HepG2 (cell line): ENCODE measurements at regions not wholly inside any gene's neighbourhood (a gene's known extent, or its start where the extent isn't known, plus 50 kb on each side); places are given as distances from the start of the nearest gene placed in this dataset.

Experiments used
- ATAC-seq: fragments of 200-7000 bp; cut with Tn5 transposase; 3 replicates; pipeline ENCODE4 v1.9.1; 2020; ENCODE audit warnings: mild to moderate bottlenecking, moderate library complexity
- BruUV-seq: library from RNA; stranded (reverse); fragments of 400-500 nt; replicated peaks from 2 replicates; lab custom pipeline; 2021; lab: Mats Ljungman, UMichigan
- CTCF ChIA-PET: fragments of 300-600 bp; formaldehyde crosslinking; extraction: SDS; loops from one replicate; lab custom pipeline; 2021; ENCODE audit warnings: low total read pairs, inconsistent platforms, low intra/inter-chr PET ratio; lab: Yijun Ruan, JAX
- POLR2A ChIA-PET: fragments of 350-600 bp; sonication (Branson Sonifier 250); formaldehyde crosslinking; loops from one replicate; lab custom pipeline; 2020; ENCODE audit warnings: antibody characterized with exemption, inconsistent platforms; lab: Yijun Ruan, JAX
- DNase-seq: peaks from one replicate; pipeline ENCODE4 v3.0.0-alpha.2; 2015; ENCODE audit warnings: low spot score
- FAIRE-seq: peaks from 3 replicates; lab custom pipeline; 2011; peaks lifted over from hg19 to GRCh38; lab: Jason Lieb, UNC
- H2AFZ ChIP-seq: one replicate; pipeline ENCODE4 v1.6.1; 2011; ENCODE audit warnings: low read length, inconsistent platforms
- H3K27ac ChIP-seq: fragments of 300-600 bp; 3 replicates; pipeline ENCODE4 v1.8.0; 2011; ENCODE audit warnings: mixed run types, mild to moderate bottlenecking, mixed read lengths, low read length, inconsistent platforms; ENCODE audit not compliant: insufficient read depth; ENCODE audit errors: extremely low read length
- H3K27me3 ChIP-seq, 2 experiments: fragments of 200-600 bp in 1 of 2; 2 replicates in 1 of 2; 3 replicates in 1 of 2; pipeline versions ENCODE4 v1.6.0 to v1.8.0; 2011; ENCODE audit warnings: low read length in 2 of 2, mild to moderate bottlenecking in 2 of 2, moderate library complexity in 2 of 2, inconsistent platforms in 1 of 2; ENCODE audit not compliant: insufficient read depth in 2 of 2, control insufficient read depth in 1 of 2
- H3K36me3 ChIP-seq, 2 experiments: fragments of 200-600 bp in 1 of 2; replicated peaks in 1 of 2; 2 replicates in 1 of 2; 3 replicates in 1 of 2; pipeline versions ENCODE4 v1.5.1 to v1.8.0; 2011; ENCODE audit warnings: low read length in 2 of 2, inconsistent platforms in 1 of 2; ENCODE audit not compliant: insufficient read depth in 2 of 2, control insufficient read depth in 1 of 2
- H3K4me1 ChIP-seq: 2 replicates; pipeline ENCODE4 v1.5.1; 2012; ENCODE audit warnings: low read length, inconsistent platforms; ENCODE audit not compliant: insufficient read depth
- H3K4me2 ChIP-seq: 2 replicates; pipeline ENCODE4 v1.6.0; 2011; ENCODE audit warnings: low read depth, low read length, inconsistent platforms
- H3K4me3 ChIP-seq, 3 experiments: fragments of 200-600 bp in 1 of 3; sonication (generic), shearing (Covaris generic) in 1 of 3; replicated peaks in 1 of 3; 2 replicates each; pipeline ENCODE4 v1.5.1; 2011 to 2016; ENCODE audit warnings: low read length in 3 of 3, inconsistent platforms in 2 of 3, low read depth in 2 of 3, mild to moderate bottlenecking in 2 of 3, control low read depth in 1 of 3, mixed read lengths in 1 of 3; ENCODE audit not compliant: insufficient read depth in 1 of 3
- H3K79me2 ChIP-seq: one replicate; pipeline ENCODE4 v1.6.1; 2011; ENCODE audit warnings: low read length, inconsistent platforms; ENCODE audit not compliant: insufficient read depth
- H3K9ac ChIP-seq: 2 replicates; pipeline ENCODE4 v1.6.0; 2011; ENCODE audit warnings: mild to moderate bottlenecking, low read depth, low read length, inconsistent platforms; ENCODE audit not compliant: insufficient read depth
- H3K9me3 ChIP-seq: 2 replicates; pipeline ENCODE4 v1.5.1; 2012; ENCODE audit warnings: mild to moderate bottlenecking, low read length
- H4K20me1 ChIP-seq: 2 replicates; pipeline ENCODE4 v1.6.0; 2011; ENCODE audit warnings: inconsistent platforms, mild to moderate bottlenecking, low read length, moderate library complexity; ENCODE audit not compliant: insufficient read depth
- CBX1 ChIP-seq: IDR thresholded peaks from one replicate; pipeline ENCODE4 v1.6.1; 2016; ENCODE audit warnings: antibody characterized with exemption, low read depth
- CHCHD3 ChIP-seq: sonication (generic); formaldehyde crosslinking; IDR thresholded peaks from 2 replicates; pipeline ENCODE4 v1.8.0; 2022; ENCODE audit warnings: mild to moderate bottlenecking, missing genetic modification reagents, moderate library complexity
- KLF16 ChIP-seq, 2 experiments: sonication (generic) in 1 of 2; formaldehyde crosslinking in 1 of 2; IDR thresholded peaks; 2 replicates each; pipeline versions ENCODE4 v1.6.1 to v1.8.0; 2016 to 2023; ENCODE audit warnings: missing genetic modification reagents in 2 of 2, missing compliant biosample characterization in 1 of 2
- PCBP2 ChIP-seq: fragments of 200-400 bp; formaldehyde crosslinking; optimal IDR thresholded peaks from 2 replicates; pipeline ENCODE3; 2018; ENCODE audit warnings: low read length, low read depth; ENCODE audit not compliant: poor library complexity, severe bottlenecking
- RBAK ChIP-seq: sonication (generic); formaldehyde crosslinking; IDR thresholded peaks from 2 replicates; pipeline ENCODE4 v1.5.1; 2020; ENCODE audit warnings: mild to moderate bottlenecking, missing genetic modification reagents
- SIX4 ChIP-seq: sonication (generic); formaldehyde crosslinking; IDR thresholded peaks from 2 replicates; pipeline ENCODE4 v1.4.0; 2020; ENCODE audit warnings: missing genetic modification reagents
- ZNF549 ChIP-seq: sonication (generic); formaldehyde crosslinking; IDR thresholded peaks from 2 replicates; pipeline ENCODE4 v1.5.0; 2020; ENCODE audit warnings: missing genetic modification reagents
- WGBS: methylation state at CpG from one replicate; pipeline ENCODE4 v1.1.6; 2017; ENCODE audit warnings: low lambda C conversion rate; 5-methylcytosine and 5-hydroxymethylcytosine counted together
- in situ Hi-C: cut with HindIII; loops from 2 replicates; pipeline ENCODE4 v1.10.0; 2017; ENCODE audit warnings: low pct_unique_long_range_greater_than_20kb; ENCODE audit not compliant: extremely low pct_ligation_motif_present
- intact Hi-C: fragments of 100-400 bp; cut with micrococcal nuclease; formaldehyde crosslinking; loops from one replicate; pipeline ENCODE4 v1.10.0; 2022; ENCODE audit not compliant: unreplicated experiment
- TF ChIP-seq, protein P1 (sequence below): sonication (generic); formaldehyde crosslinking; IDR thresholded peaks from 2 replicates; pipeline ENCODE4 v1.5.1; 2020; ENCODE audit warnings: mild to moderate bottlenecking, missing genetic modification reagents, moderate library complexity
- TF ChIP-seq, protein P2 (sequence below): sonication (generic); formaldehyde crosslinking; IDR thresholded peaks from 2 replicates; pipeline ENCODE4 v1.4.0; 2020; ENCODE audit warnings: missing genetic modification reagents
- TF ChIP-seq, protein P3 (sequence below): sonication (generic); formaldehyde crosslinking; IDR thresholded peaks from 2 replicates; pipeline ENCODE4 v1.5.0; 2020; ENCODE audit warnings: missing genetic modification reagents
- TF ChIP-seq, protein P4 (sequence below): sonication (generic); formaldehyde crosslinking; IDR thresholded peaks from 2 replicates; pipeline ENCODE4 v1.8.1; 2023; ENCODE audit warnings: missing genetic modification reagents, inconsistent platforms, borderline replicate concordance
- TF ChIP-seq, protein P5 (sequence below): sonication (generic); formaldehyde crosslinking; IDR thresholded peaks from 2 replicates; pipeline ENCODE4 v1.4.0; 2020; ENCODE audit warnings: missing genetic modification reagents
- TF ChIP-seq, protein P6 (sequence below): conservative IDR thresholded peaks from 2 replicates; pipeline ENCODE4 v1.6.1; 2018; ENCODE audit warnings: missing genetic modification reagents
- TF ChIP-seq, protein P7 (sequence below): sonication (generic); formaldehyde crosslinking; IDR thresholded peaks from 2 replicates; pipeline ENCODE4 v1.8.0; 2023; ENCODE audit warnings: mild to moderate bottlenecking, missing genetic modification reagents

DNA sequence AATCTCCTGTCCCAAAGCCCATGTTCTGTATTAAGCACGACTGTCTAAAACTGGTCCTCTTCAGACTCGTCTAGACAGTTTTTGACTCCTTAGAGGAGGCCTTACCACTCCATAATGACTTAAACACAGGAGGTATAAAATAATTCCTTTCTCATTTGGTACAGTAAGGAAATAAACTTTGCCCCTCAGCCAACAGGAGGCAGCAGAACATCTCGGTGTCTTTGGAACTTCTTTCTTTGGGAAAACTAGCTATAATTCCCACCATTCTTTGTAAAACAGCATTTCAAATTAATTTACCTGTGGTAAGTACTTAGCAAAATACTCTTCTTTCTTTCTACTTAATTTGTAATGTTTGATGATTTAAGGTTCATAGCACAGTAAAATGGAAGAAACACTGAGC lies 292.7 kb upstream of the G2E3 start (continued):
- TF ChIP-seq, protein P1, sequence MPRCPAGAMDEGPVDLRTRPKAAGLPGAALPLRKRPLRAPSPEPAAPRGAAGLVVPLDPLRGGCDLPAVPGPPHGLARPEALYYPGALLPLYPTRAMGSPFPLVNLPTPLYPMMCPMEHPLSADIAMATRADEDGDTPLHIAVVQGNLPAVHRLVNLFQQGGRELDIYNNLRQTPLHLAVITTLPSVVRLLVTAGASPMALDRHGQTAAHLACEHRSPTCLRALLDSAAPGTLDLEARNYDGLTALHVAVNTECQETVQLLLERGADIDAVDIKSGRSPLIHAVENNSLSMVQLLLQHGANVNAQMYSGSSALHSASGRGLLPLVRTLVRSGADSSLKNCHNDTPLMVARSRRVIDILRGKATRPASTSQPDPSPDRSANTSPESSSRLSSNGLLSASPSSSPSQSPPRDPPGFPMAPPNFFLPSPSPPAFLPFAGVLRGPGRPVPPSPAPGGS (CRISPR knock-in tag): no peak
- no peak for TF ChIP-seq CHCHD3 (CRISPR knock-in tag)
- no peak for TF ChIP-seq KLF16 (CRISPR knock-in tag; IDR thresholded peaks at IDR 0.05)
- TF ChIP-seq, protein P2, sequence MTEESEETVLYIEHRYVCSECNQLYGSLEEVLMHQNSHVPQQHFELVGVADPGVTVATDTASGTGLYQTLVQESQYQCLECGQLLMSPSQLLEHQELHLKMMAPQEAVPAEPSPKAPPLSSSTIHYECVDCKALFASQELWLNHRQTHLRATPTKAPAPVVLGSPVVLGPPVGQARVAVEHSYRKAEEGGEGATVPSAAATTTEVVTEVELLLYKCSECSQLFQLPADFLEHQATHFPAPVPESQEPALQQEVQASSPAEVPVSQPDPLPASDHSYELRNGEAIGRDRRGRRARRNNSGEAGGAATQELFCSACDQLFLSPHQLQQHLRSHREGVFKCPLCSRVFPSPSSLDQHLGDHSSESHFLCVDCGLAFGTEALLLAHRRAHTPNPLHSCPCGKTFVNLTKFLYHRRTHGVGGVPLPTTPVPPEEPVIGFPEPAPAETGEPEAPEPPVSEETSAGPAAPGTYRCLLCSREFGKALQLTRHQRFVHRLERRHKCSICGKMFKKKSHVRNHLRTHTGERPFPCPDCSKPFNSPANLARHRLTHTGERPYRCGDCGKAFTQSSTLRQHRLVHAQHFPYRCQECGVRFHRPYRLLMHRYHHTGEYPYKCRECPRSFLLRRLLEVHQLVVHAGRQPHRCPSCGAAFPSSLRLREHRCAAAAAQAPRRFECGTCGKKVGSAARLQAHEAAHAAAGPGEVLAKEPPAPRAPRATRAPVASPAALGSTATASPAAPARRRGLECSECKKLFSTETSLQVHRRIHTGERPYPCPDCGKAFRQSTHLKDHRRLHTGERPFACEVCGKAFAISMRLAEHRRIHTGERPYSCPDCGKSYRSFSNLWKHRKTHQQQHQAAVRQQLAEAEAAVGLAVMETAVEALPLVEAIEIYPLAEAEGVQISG (CRISPR knock-in tag): no peak

DNA sequence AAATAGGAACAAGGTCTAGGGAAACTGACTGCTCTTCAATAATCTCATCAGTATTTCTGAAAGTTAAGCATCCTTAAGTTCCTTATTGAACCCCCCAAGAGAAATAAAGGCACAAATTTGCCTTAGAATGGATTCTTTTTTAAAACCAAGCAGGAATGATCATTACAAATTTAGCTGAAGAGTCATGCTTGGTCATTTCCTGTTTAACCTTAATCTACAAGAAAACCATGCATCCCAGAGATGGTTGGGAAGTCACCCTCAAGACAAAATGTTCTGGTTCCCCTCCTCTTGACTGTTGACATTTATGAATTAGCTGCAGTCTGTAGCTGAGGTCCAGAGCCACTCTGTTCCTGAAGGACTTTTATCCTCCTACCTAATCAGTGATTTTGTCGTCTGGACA lies 291.8 kb upstream of the G2E3 start:
- no TSS peak for BruUV-seq
- H4K20me1 ChIP-seq: no peaks in the 10 kb centered on the region
- ATAC-seq: no peak
- no peaks in the 10 kb centered on the region for H3K9me3 ChIP-seq
- no peak overlapping the region for H3K4me3 ChIP-seq
- POLR2A ChIA-PET: no interaction called here
- no peaks in the 10 kb centered on the region for H3K79me2 ChIP-seq
- in situ Hi-C loops: no loop called here
- WGBS: 0% methylated on average over 1 of the region's 1 CpG
- no peak overlapping the region for H3K4me2 ChIP-seq
- peaks cover 0 to 4% of the 10 kb centered on the region in 2 experiments; a peak in 1 of 5 replicates for H3K27me3 ChIP-seq
- TF ChIP-seq, protein P3, sequence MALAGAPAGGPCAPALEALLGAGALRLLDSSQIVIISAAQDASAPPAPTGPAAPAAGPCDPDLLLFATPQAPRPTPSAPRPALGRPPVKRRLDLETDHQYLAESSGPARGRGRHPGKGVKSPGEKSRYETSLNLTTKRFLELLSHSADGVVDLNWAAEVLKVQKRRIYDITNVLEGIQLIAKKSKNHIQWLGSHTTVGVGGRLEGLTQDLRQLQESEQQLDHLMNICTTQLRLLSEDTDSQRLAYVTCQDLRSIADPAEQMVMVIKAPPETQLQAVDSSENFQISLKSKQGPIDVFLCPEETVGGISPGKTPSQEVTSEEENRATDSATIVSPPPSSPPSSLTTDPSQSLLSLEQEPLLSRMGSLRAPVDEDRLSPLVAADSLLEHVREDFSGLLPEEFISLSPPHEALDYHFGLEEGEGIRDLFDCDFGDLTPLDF (CRISPR knock-in tag): no peak
- TF ChIP-seq CBX1: no peak
- TF ChIP-seq, protein P4, sequence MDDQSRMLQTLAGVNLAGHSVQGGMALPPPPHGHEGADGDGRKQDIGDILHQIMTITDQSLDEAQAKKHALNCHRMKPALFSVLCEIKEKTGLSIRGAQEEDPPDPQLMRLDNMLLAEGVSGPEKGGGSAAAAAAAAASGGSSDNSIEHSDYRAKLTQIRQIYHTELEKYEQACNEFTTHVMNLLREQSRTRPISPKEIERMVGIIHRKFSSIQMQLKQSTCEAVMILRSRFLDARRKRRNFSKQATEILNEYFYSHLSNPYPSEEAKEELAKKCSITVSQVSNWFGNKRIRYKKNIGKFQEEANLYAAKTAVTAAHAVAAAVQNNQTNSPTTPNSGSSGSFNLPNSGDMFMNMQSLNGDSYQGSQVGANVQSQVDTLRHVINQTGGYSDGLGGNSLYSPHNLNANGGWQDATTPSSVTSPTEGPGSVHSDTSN (CRISPR knock-in tag): no peak
- TF ChIP-seq, protein P5, sequence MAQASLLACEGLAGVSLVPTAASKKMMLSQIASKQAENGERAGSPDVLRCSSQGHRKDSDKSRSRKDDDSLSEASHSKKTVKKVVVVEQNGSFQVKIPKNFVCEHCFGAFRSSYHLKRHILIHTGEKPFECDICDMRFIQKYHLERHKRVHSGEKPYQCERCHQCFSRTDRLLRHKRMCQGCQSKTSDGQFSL (CRISPR knock-in tag): no peak
- TF ChIP-seq, protein P6, sequence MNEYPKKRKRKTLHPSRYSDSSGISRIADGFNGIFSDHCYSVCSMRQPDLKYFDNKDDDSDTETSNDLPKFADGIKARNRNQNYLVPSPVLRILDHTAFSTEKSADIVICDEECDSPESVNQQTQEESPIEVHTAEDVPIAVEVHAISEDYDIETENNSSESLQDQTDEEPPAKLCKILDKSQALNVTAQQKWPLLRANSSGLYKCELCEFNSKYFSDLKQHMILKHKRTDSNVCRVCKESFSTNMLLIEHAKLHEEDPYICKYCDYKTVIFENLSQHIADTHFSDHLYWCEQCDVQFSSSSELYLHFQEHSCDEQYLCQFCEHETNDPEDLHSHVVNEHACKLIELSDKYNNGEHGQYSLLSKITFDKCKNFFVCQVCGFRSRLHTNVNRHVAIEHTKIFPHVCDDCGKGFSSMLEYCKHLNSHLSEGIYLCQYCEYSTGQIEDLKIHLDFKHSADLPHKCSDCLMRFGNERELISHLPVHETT (CRISPR knock-in tag): no peak
- TF ChIP-seq PCBP2: no peak
- TF ChIP-seq, protein P7, sequence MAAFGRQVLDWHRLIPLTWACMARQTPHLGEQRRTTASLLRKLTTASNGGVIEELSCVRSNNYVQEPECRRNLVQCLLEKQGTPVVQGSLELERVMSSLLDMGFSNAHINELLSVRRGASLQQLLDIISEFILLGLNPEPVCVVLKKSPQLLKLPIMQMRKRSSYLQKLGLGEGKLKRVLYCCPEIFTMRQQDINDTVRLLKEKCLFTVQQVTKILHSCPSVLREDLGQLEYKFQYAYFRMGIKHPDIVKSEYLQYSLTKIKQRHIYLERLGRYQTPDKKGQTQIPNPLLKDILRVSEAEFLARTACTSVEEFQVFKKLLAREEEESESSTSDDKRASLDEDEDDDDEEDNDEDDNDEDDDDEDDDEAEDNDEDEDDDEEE (CRISPR knock-in tag): no peak
- TF ChIP-seq ZNF549: no peak
- TF ChIP-seq RBAK: no peak
- TF ChIP-seq SIX4: no peak
- TF ChIP-seq, all 625 proteins: peak for 0
- no peak overlapping the region for H3K27ac ChIP-seq
- no peaks in the 10 kb centered on the region for H3K36me3 ChIP-seq
- DNase-seq (no peak), FAIRE-seq (no peak)
- H2AFZ ChIP-seq: no peak overlapping the region
- H3K4me1 ChIP-seq: no peaks in the 10 kb centered on the region
- CTCF ChIA-PET: no interaction called here
- no peak overlapping the region for H3K9ac ChIP-seq
- intact Hi-C loops: no loop called here
